ENCODE measurements at regions not wholly inside any gene's neighbourhood (a gene's known extent, or its start where the extent isn't known, plus 50 kb on each side); places are given as distances from the start of the nearest gene placed in this dataset.

GRCh38 chr14:58705066-58705465 lies 67.3 kb downstream of the DACT1 start:
- POLR2A ChIA-PET (ENCODE audit: unreplicated experiment): no interaction called here
- DNase-seq: no peak

GRCh38 chr14:58707949-58708348 lies 70.2 kb downstream of the DACT1 start:
- TF ChIP-seq CTCF (conservative IDR thresholded peaks at IDR 0.05): no peak
- no peak for TF ChIP-seq EZH2 (IDR thresholded peaks at IDR 0.05; ENCODE audit: low read depth)
- no peaks in the 10 kb centered on the region for H3K9me3 ChIP-seq (ENCODE audit: insufficient read depth, low read depth)
- no peaks in the 10 kb centered on the region for H3K36me3 ChIP-seq (ENCODE audit: low read depth)
- no peak overlapping the region for H3K27ac ChIP-seq
- H4K20me1 ChIP-seq (ENCODE audit: insufficient read depth): no peaks in the 10 kb centered on the region
- H3F3A ChIP-seq (ENCODE audit: insufficient read depth, low read depth): no peaks in the 10 kb centered on the region
- ChIA-PET POLR2A (ENCODE audit: unreplicated experiment) (no interaction called here), CTCF (no interaction called here)
- no peaks in the 10 kb centered on the region for H3K4me1 ChIP-seq (replicated peaks; ENCODE audit: insufficient read depth)
- intact Hi-C loops (cut with micrococcal nuclease; ENCODE audit: unreplicated experiment): no loop called here
- no peak overlapping the region for H3K4me3 ChIP-seq
- H2AFZ ChIP-seq: no peak overlapping the region
- no peaks in the 10 kb centered on the region for H3K9me2 ChIP-seq (ENCODE audit: insufficient read depth)
- no TSS peak for BruUV-seq (replicated peaks)
- no peak for DNase-seq
- no peaks in the 10 kb centered on the region for H3K79me2 ChIP-seq (ENCODE audit: low read depth)
- H3K27me3 ChIP-seq (ENCODE audit: insufficient read depth, low read depth): peaks cover 7% of the 10 kb centered on the region; the same call in 1 of the 2 replicates
- H3K4me2 ChIP-seq: no peak overlapping the region

More at GRCh38 chr14:58705066-58705465, 67.3 kb downstream of the DACT1 start:
- intact Hi-C loops (cut with micrococcal nuclease; ENCODE audit: unreplicated experiment): no loop called here
- H3K4me2 ChIP-seq: no peak overlapping the region
- H3F3A ChIP-seq (ENCODE audit: insufficient read depth, low read depth): no peaks in the 10 kb centered on the region
- CTCF ChIA-PET: no interaction called here
- TF ChIP-seq EZH2 (IDR thresholded peaks at IDR 0.05; ENCODE audit: low read depth): no peak
- no peak for TF ChIP-seq CTCF (conservative IDR thresholded peaks at IDR 0.05)
- H3K79me2 ChIP-seq (ENCODE audit: low read depth): no peaks in the 10 kb centered on the region
- H3K9me3 ChIP-seq (ENCODE audit: insufficient read depth, low read depth): no peaks in the 10 kb centered on the region
- H3K27me3 ChIP-seq (ENCODE audit: insufficient read depth, low read depth): peaks cover 7% of the 10 kb centered on the region; the same call in 1 of the 2 replicates
- no peaks in the 10 kb centered on the region for H3K36me3 ChIP-seq (ENCODE audit: low read depth)
- no peak overlapping the region for H2AFZ ChIP-seq
- no TSS peak for BruUV-seq (replicated peaks)
- H3K27ac ChIP-seq: no peak overlapping the region
- H3K9me2 ChIP-seq (ENCODE audit: insufficient read depth): no peaks in the 10 kb centered on the region
- no peaks in the 10 kb centered on the region for H4K20me1 ChIP-seq (ENCODE audit: insufficient read depth)
- H3K4me3 ChIP-seq: no peak overlapping the region
- H3K4me1 ChIP-seq (replicated peaks; ENCODE audit: insufficient read depth): no peaks in the 10 kb centered on the region

- peaks cover 7% of the 10 kb centered on the region; the same call in 1 of the 2 replicates for H3K27me3 ChIP-seq (ENCODE audit: insufficient read depth, low read depth)
- intact Hi-C loops (cut with micrococcal nuclease; ENCODE audit: unreplicated experiment): no loop called here
- no peaks in the 10 kb centered on the region for H3K4me1 ChIP-seq (replicated peaks; ENCODE audit: insufficient read depth)
- no peaks in the 10 kb centered on the region for H3K9me3 ChIP-seq (ENCODE audit: insufficient read depth, low read depth)
- no peak for DNase-seq
- H3K79me2 ChIP-seq (ENCODE audit: low read depth): no peaks in the 10 kb centered on the region
- H3K4me3 ChIP-seq: no peak overlapping the region
- no peak overlapping the region for H2AFZ ChIP-seq
- H4K20me1 ChIP-seq (ENCODE audit: insufficient read depth): no peaks in the 10 kb centered on the region
- no peak overlapping the region for H3K27ac ChIP-seq
- no peaks in the 10 kb centered on the region for H3K36me3 ChIP-seq (ENCODE audit: low read depth)
- ChIA-PET CTCF (no interaction called here), POLR2A (ENCODE audit: unreplicated experiment) (no interaction called here)
- no peaks in the 10 kb centered on the region for H3F3A ChIP-seq (ENCODE audit: insufficient read depth, low read depth)
- BruUV-seq (replicated peaks): no TSS peak
- no peak overlapping the region for H3K4me2 ChIP-seq
- TF ChIP-seq EZH2 (IDR thresholded peaks at IDR 0.05; ENCODE audit: low read depth): no peak
- TF ChIP-seq CTCF (conservative IDR thresholded peaks at IDR 0.05): no peak
- no peaks in the 10 kb centered on the region for H3K9me2 ChIP-seq (ENCODE audit: insufficient read depth)
These were observed 72.2 kb downstream of the DACT1 start for GRCh38 chr14:58709949-58710348.
